GM23248 (cell line): ENCODE measurements at regions not wholly inside any gene's neighbourhood (a gene's known extent, or its start where the extent isn't known, plus 50 kb on each side); places are given as distances from the start of the nearest gene placed in this dataset.

Source experiments
- EZH2 ChIP-seq: fragments of 200-600 bp; sonication (generic); IDR thresholded peaks from 2 replicates; pipeline ENCODE4 v1.6.1; 2018; ENCODE audit warnings: antibody characterized with exemption, mild to moderate bottlenecking; ENCODE audit not compliant: insufficient read depth, poor library complexity, severe bottlenecking
- EZH2phosphoT487 ChIP-seq: fragments of 200-600 bp; sonication (generic); IDR thresholded peaks from 2 replicates; pipeline ENCODE4 v1.6.1; 2018; ENCODE audit warnings: antibody characterized with exemption, moderate library complexity, mild to moderate bottlenecking, low read depth; ENCODE audit not compliant: insufficient read depth

- TF ChIP-seq EZH2 = no peak
- TF ChIP-seq EZH2phosphoT487 = no peak
These were observed 138.1 kb downstream of the TSHZ3 start for GRCh38 chr19:31211088-31211487.
